Astrocyte of the cerebellum (primary cell): ENCODE measurements at regions not wholly inside any gene's neighbourhood (a gene's known extent, or its start where the extent isn't known, plus 50 kb on each side); places are given as distances from the start of the nearest gene placed in this dataset.

Experiments used
- DNase-seq: peaks from one replicate; pipeline ENCODE4 v3.0.0-alpha.2; 2011; ENCODE audit warnings: low read depth
- H3K4me3 ChIP-seq: 2 replicates; pipeline ENCODE4 v1.5.1; 2011; ENCODE audit warnings: mild to moderate bottlenecking, low read depth, low read length, moderate library complexity
- CTCF ChIP-seq: IDR thresholded peaks from 2 replicates; pipeline ENCODE4 v1.5.1; 2012; ENCODE audit warnings: low read length, low read depth, moderate library complexity, mild to moderate bottlenecking; ENCODE audit errors: missing control alignments
- in situ Hi-C: cut with HindIII; loops from 2 replicates; pipeline ENCODE4 v1.10.0; 2017; ENCODE audit warnings: low sequenced_read_pairs

GRCh38 chr18:35828591-35828990 is 143.9 kb upstream of the RMP24 start:
- TF ChIP-seq CTCF: no peak
- DNase-seq: no peak
- no peak overlapping the region for H3K4me3 ChIP-seq
- in situ Hi-C loops: no loop called here

- no peak overlapping the region for H3K4me3 ChIP-seq
- no peak for DNase-seq
- in situ Hi-C loops: loop anchor here (5.0 kb wide), 1 partner anchor 57 kb away; no protein-coding TSS in a partner anchor
- TF ChIP-seq CTCF: no peak
Observed at GRCh38 chr18:35835366-35835765, 137.1 kb upstream of the RMP24 start.

- DNase-seq: no peak
- H3K4me3 ChIP-seq: no peak overlapping the region
- in situ Hi-C loops: loop anchor here (5.0 kb wide), 1 partner anchor 56 kb away; no protein-coding TSS in a partner anchor
- TF ChIP-seq CTCF: no peak
Observed at GRCh38 chr18:35835833-35836232, 136.6 kb upstream of the RMP24 start.

GRCh38 chr18:35836932-35837331 is 135.5 kb upstream of the RMP24 start:
- no peak overlapping the region for H3K4me3 ChIP-seq
- no peak for DNase-seq
- TF ChIP-seq CTCF: no peak
- in situ Hi-C loops: loop anchor here (5.0 kb wide), 1 partner anchor 55 kb away; no protein-coding TSS in a partner anchor

- in situ Hi-C loops: loop anchor here (5.0 kb wide), 1 partner anchor 54 kb away; no protein-coding TSS in a partner anchor
- no peak overlapping the region for H3K4me3 ChIP-seq
- TF ChIP-seq CTCF: no peak
- no peak for DNase-seq
Observed at GRCh38 chr18:35837922-35838496, 134.5 kb upstream of the RMP24 start.

- no peak overlapping the region for H3K4me3 ChIP-seq
- no peak for DNase-seq
- in situ Hi-C loops: no loop called here
- TF ChIP-seq CTCF: no peak
Observed at GRCh38 chr18:35841283-35841682, 131.2 kb upstream of the RMP24 start.
